Tibial artery (tissue), 4 donors: ENCODE measurements at regions not wholly inside any gene's neighbourhood (a gene's known extent, or its start where the extent isn't known, plus 50 kb on each side); places are given as distances from the start of the nearest gene placed in this dataset.

Experiments
- DNase-seq, 2 donors: peaks; one replicate each; pipeline ENCODE4 v3.0.0-alpha.2; 2019
- H3K27ac ChIP-seq, 2 donors: fragments of 200-600 bp; sonication (generic) in 1 of 2; 1 replicate in 1 of 2; 2 replicates in 1 of 2; pipeline ENCODE4 v1.5.1; 2018 to 2019; ENCODE audit warnings: mild to moderate bottlenecking in 1 of 2
- H3K27me3 ChIP-seq, 2 donors: fragments of 200-600 bp; sonication (generic) in 1 of 2; one replicate each; pipeline versions ENCODE4 v1.5.1 to v1.6.0; 2016 to 2019
- H3K36me3 ChIP-seq, 3 donors: fragments of 200-600 bp; sonication (generic) in 2 of 3; one replicate each; pipeline ENCODE4 v1.5.1; 2016 to 2019; ENCODE audit warnings: mild to moderate bottlenecking in 2 of 3
- H3K4me1 ChIP-seq, 4 donors: fragments of 200-600 bp; sonication (generic) in 2 of 4; 1 replicate in 3 of 4; 2 replicates in 1 of 4; pipeline ENCODE4 v1.5.1; 2016 to 2019
- H3K4me3 ChIP-seq, 2 donors: fragments of 200-600 bp; sonication (generic) in 1 of 2; 1 replicate in 1 of 2; 2 replicates in 1 of 2; pipeline ENCODE4 v1.5.1; 2018 to 2019; ENCODE audit warnings: mild to moderate bottlenecking in 2 of 2
- H3K9me3 ChIP-seq, 3 donors: fragments of 200-600 bp; sonication (generic) in 1 of 3; one replicate each; pipeline ENCODE4 v1.5.1; 2016 to 2019
- intact Hi-C: fragments of 100-400 bp; cut with DNase I; formaldehyde crosslinking; loops from one replicate; pipeline ENCODE4 v1.15.0; 2023; ENCODE audit warnings: low total_unique reads
- TF ChIP-seq, protein P1 (sequence below), 2 experiments: fragments of 200-600 bp in 1 of 2; fragments of 450-650 bp in 1 of 2; IDR thresholded peaks; one replicate each; pipeline ENCODE4 v1.5.1; 2017 to 2019; ENCODE audit warnings: antibody characterized with exemption in 2 of 2, mild to moderate bottlenecking in 1 of 2, moderate library complexity in 1 of 2

DNA sequence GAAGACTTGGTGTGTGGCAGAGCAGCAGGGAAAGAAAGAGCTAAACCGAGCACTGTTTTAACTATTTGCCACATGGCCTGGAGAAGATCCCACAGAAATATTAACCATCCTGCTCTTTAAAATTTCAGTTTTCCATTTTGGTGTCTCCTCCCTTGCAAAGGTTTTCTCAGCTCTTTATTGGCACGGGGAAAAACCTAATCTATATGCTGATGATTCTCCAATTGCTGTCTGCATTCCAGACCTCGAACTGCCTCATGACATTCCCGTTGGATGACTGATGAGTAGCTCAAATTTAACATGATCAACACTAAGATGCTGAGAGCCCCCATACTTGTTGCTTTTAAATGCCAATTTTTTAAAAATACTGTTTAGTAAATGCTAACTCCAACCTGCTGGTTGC, 115.0 kb downstream of the EMP1 start:
- Histone ChIP-seq H3K4me1 (no peaks in the 10 kb centered on the region), H3K9me3 (no peaks in the 10 kb centered on the region), H3K36me3 (no peaks in the 10 kb centered on the region), H3K27ac (no peak overlapping the region), H3K27me3 (no peaks in the 10 kb centered on the region), H3K4me3 (no peak overlapping the region)
- DNase-seq, result no peak
- intact Hi-C loops, result no loop called here
- TF ChIP-seq, protein P1, sequence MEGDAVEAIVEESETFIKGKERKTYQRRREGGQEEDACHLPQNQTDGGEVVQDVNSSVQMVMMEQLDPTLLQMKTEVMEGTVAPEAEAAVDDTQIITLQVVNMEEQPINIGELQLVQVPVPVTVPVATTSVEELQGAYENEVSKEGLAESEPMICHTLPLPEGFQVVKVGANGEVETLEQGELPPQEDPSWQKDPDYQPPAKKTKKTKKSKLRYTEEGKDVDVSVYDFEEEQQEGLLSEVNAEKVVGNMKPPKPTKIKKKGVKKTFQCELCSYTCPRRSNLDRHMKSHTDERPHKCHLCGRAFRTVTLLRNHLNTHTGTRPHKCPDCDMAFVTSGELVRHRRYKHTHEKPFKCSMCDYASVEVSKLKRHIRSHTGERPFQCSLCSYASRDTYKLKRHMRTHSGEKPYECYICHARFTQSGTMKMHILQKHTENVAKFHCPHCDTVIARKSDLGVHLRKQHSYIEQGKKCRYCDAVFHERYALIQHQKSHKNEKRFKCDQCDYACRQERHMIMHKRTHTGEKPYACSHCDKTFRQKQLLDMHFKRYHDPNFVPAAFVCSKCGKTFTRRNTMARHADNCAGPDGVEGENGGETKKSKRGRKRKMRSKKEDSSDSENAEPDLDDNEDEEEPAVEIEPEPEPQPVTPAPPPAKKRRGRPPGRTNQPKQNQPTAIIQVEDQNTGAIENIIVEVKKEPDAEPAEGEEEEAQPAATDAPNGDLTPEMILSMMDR (IDR thresholded peaks at IDR 0.05), result no peak

DNA sequence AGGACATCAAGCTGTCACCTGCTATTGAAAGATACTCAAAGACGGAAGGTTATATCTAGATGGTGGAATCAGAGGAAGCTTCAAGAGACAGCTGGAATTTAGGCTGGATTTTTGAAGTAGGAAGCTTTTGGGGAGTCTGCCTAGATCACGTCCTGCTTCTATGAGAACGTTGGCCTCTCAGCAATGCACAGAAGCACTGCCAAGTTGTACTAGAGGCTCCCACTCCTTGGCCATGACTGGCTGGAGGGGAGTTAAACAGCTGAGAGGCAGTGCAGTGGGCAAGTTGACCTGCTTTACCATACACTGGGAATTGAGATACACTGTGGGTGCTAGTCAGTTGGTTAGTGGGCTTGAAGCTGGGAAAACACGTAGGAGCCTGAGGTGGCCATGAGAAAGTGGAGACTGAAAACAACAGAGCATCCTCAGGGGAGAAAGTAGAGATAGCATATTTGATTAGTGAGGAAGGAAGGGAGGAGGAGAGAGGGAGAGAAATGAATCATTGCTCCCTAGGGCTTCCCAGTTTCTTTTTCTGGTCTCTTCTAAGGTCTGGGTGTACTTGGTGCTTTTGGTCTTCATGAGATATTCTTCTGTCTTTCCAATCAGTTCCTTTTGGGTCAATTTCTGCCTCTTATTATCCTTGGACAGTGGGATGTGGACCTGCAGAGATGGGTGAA, 110.8 kb downstream of the EMP1 start:
- H3K27me3 ChIP-seq, result no peaks in the 10 kb centered on the region
- DNase-seq, result no peak
- no peaks in the 10 kb centered on the region for H3K4me1 ChIP-seq
- H3K27ac ChIP-seq, result no peak overlapping the region
- TF ChIP-seq, protein P1 (IDR thresholded peaks at IDR 0.05), result no peak
- no peaks in the 10 kb centered on the region for H3K36me3 ChIP-seq
- H3K4me3 ChIP-seq, result no peak overlapping the region
- no peaks in the 10 kb centered on the region for H3K9me3 ChIP-seq
- intact Hi-C loops, result no loop called here

DNA sequence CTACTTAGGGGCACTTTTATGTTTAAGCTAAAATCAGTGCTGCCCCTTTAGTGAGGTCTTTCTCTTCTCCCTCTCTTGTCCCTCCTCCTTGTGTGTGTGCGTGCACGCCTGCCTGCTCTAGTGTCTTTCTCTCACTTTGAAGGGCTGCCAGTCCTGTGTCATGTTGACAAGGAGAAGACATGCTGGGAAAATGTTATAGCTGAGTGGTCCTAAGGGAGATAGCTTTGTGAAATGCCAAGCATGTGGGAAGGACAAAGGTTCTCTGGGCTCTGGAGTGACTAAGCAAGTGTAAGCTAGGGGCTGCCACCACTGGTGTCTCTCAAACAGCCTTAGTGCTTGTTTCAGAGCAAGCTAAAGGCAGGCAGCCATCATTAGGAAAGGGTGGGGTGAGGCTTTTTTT, 108.4 kb downstream of the EMP1 start:
- no peaks in the 10 kb centered on the region for H3K4me1 ChIP-seq
- no peaks in the 10 kb centered on the region for H3K36me3 ChIP-seq
- no peak overlapping the region for H3K4me3 ChIP-seq
- intact Hi-C loops, result no loop called here
- TF ChIP-seq, protein P1 (IDR thresholded peaks at IDR 0.05), result no peak
- H3K9me3 ChIP-seq, result no peaks in the 10 kb centered on the region
- no peak for DNase-seq
- H3K27ac ChIP-seq, result no peak overlapping the region
- no peaks in the 10 kb centered on the region for H3K27me3 ChIP-seq

DNA sequence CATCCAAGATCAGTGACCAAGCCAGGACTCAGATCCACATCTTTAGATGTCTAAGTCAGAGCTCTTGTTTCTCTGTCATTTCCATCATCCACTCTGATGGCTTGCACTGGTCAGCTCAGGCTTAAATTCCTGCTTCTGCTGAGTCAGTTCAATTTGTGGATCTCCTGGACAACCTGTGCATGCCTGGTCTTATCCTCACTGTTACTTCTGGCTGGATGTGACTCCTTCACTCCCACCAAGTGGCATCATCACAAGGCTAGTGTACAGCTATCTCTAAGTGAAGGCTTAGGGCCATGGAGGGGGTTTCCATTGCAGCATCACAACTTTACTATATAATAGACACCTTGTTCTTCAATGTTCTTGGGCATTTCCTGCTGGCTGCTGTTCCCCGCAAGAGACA, 102.9 kb downstream of the EMP1 start:
- H3K36me3 ChIP-seq, result no peaks in the 10 kb centered on the region
- peaks cover 0 to 2% of the 10 kb centered on the region in 2 donors for H3K27me3 ChIP-seq
- TF ChIP-seq, protein P1 (IDR thresholded peaks at IDR 0.05), result no peak
- no peaks in the 10 kb centered on the region for H3K4me1 ChIP-seq
- no peak for DNase-seq
- H3K9me3 ChIP-seq, result no peaks in the 10 kb centered on the region
- no peak overlapping the region for H3K27ac ChIP-seq
- intact Hi-C loops, result no loop called here
- H3K4me3 ChIP-seq, result no peak overlapping the region

DNA sequence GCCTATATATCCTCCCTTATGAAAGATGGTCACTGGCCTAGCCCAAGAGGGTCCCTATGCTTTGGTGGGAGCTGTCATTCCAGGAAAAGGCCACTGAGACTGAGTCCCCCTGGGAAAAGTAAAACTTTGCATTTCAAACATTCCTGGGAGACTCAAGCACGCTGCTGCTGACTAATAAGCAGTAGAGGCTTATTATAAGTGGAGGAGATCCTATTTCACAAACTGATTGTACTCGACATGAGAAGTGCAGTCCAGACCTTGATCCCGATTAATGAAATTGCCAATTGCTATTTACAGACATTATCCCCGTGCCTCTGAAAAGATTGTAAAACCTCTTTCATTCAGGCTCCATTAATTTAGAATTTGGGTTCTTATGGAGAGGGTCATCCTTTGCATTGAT, 96.6 kb downstream of the EMP1 start:
- no peaks in the 10 kb centered on the region for H3K36me3 ChIP-seq
- TF ChIP-seq, protein P1 (IDR thresholded peaks at IDR 0.05), result no peak
- peaks cover 0 to 2% of the 10 kb centered on the region in 2 donors for H3K27me3 ChIP-seq
- no peak overlapping the region for H3K27ac ChIP-seq
- intact Hi-C loops, result no loop called here
- H3K4me3 ChIP-seq, result no peak overlapping the region
- DNase-seq, result no peak
- no peaks in the 10 kb centered on the region for H3K4me1 ChIP-seq
- no peaks in the 10 kb centered on the region for H3K9me3 ChIP-seq
